ENCODE measurements at regions not wholly inside any gene's neighbourhood (a gene's known extent, or its start where the extent isn't known, plus 50 kb on each side); places are given as distances from the start of the nearest gene placed in this dataset.
"Not testable (repeated sequence)": the region's sequence is repeated elsewhere in the genome, so short reads cannot be mapped to it uniquely, and the experiment has no call there.

DNA sequence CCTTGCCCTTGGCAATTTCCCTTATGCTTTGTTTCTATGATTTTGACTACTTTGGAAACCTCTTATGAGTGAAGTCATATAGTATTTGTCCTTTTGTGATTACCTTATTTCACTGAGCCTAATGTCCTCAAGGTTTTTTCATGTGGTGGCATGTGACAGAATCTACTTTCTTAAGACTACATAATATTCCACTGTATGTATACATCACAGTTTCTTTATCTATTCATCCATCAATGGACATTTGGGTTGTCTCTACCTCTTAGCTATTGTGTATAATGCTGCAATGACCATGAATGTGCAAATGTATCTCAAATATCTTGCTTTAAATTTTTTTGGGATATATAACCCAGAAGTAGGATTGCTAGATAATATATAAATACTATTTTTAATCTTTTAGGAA is 96.4 kb upstream of the ALDH1A1 start:
- DNase-seq (ENCODE audit: extremely low read depth, low read depth), result no peak
- TF ChIP-seq CTCF (IDR thresholded peaks at IDR 0.05; ENCODE audit: low read depth, low read length, missing control alignments), result no peak
- H3K4me3 ChIP-seq (replicated peaks; ENCODE audit: low read depth, low read length), result no peak overlapping the region

DNA sequence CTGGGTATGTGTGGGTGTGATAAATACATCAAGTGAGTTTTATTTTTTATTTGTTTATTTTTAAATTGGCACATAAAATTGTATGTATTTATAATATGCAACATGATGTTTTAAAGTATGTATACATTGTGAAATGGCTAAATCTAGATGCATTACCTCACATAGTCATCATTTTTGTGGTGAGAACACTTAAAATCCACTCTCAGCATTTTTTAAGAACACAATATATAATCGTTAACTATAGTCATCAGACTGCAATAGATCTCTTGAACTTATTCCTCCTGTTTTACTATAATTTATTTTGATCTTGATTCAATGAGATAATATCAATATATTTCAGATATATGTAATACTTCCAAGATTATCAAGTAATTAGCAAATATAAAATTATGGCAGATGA is 93.9 kb upstream of the ALDH1A1 start:
- DNase-seq (ENCODE audit: extremely low read depth, low read depth), result no peak
- H3K4me3 ChIP-seq (replicated peaks; ENCODE audit: low read depth, low read length), result no peak overlapping the region
- TF ChIP-seq CTCF (IDR thresholded peaks at IDR 0.05; ENCODE audit: low read depth, low read length, missing control alignments), result no peak

- not testable (repeated sequence) for H3K4me3 ChIP-seq (replicated peaks; ENCODE audit: low read depth, low read length); DNase-seq (ENCODE audit: extremely low read depth, low read depth)
These were observed 91.9 kb upstream of the ALDH1A1 start for GRCh38 chr9:73044776-73045175.

DNA sequence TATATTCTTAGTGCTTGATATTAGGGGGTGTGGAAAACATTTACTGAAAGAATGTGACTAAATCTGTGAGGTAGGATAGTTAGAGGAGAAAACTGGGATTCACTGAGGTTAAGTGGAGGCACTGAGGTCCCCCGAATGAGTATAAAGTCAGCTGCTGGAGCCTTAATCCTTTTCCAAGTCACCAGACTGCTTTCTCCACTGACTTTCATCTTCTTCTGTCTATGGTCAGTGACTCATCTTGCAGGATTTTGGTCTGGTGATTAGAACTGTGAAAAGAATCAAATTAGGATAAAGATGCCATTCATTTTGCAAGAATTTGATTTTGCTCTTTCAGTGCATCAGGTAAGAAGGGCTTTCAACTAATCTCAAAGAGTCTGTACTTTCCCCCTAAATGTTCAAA is 89.3 kb upstream of the ALDH1A1 start:
- no peak for TF ChIP-seq CTCF (IDR thresholded peaks at IDR 0.05; ENCODE audit: low read depth, low read length, missing control alignments)

DNA sequence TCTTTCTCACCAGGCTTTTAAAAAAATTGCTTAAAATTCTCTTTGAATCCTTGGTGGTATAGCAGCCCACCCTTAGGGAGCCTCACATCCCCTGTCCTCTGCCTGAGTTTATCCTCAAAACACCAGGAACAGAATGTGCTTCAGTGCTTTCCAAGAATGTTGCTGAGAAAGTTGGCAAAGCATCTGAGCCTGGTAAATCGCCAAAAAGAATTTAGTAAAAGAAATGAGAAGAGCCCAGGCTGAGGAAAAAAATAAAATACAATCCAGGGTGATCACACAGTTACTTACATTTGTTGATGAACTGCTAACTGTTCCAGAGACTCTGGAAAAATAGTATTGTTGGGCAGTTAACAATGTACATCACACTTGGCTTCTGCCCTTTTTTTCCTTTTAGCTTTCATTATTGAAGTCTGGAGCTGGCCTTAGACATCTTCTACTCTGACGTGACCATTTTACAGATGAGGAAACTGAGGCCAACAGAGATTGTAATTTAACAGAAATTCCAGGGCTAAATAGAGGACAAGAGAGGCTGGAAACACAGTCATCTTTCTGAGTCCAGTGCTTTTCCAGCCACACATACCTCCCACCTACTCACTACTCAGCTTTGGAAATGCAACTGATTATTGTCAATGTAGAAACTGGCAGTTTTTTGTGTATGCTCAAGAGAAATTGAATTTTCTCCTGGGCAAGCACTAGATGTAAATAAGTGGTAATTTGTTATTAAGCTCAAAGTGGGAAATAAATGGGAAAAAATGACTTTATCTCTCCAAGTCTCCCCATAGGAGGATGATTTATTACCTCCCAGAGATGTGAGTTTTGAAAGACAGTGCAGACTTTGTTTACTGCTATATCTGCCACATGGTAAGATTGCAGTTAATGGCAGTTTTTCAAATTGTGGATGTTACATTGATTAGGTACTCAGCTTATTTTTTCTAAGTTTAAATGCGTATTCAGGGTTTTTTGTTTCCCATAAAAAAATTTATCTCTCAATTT is 86.7 kb upstream of the ALDH1A1 start:
- no peak overlapping the region for H3K4me3 ChIP-seq (replicated peaks; ENCODE audit: low read depth, low read length)
- DNase-seq (ENCODE audit: extremely low read depth, low read depth), result no peak
- no peak for TF ChIP-seq CTCF (IDR thresholded peaks at IDR 0.05; ENCODE audit: low read depth, low read length, missing control alignments)

More for the DNA sequence above, 89.3 kb upstream of the ALDH1A1 start:
- DNase-seq (ENCODE audit: extremely low read depth, low read depth), result no peak
- no peak overlapping the region for H3K4me3 ChIP-seq (replicated peaks; ENCODE audit: low read depth, low read length)

GRCh38 chr9:73038613-73039012 is 85.8 kb upstream of the ALDH1A1 start:
- no peak for TF ChIP-seq CTCF (IDR thresholded peaks at IDR 0.05; ENCODE audit: low read depth, low read length, missing control alignments)
- no peak overlapping the region for H3K4me3 ChIP-seq (replicated peaks; ENCODE audit: low read depth, low read length)
- DNase-seq (ENCODE audit: extremely low read depth, low read depth), result no peak

- H3K4me3 ChIP-seq (replicated peaks; ENCODE audit: low read depth, low read length), result no peak overlapping the region
- TF ChIP-seq CTCF (IDR thresholded peaks at IDR 0.05; ENCODE audit: low read depth, low read length, missing control alignments), result no peak
- no peak for DNase-seq (ENCODE audit: extremely low read depth, low read depth)
These were observed 85.2 kb upstream of the ALDH1A1 start for GRCh38 chr9:73038089-73038509.
